HG03521 (cell line): ENCODE measurements at regions not wholly inside any gene's neighbourhood (a gene's known extent, or its start where the extent isn't known, plus 50 kb on each side); places are given as distances from the start of the nearest gene placed in this dataset.

ENCODE experiments used
- ATAC-seq: cut with Tn5 transposase; IDR thresholded peaks from one replicate; pipeline ENCODE4 v1.9.1; 2021; ENCODE audit warnings: mild to moderate bottlenecking, moderate library complexity; ENCODE audit not compliant: unreplicated experiment

DNA sequence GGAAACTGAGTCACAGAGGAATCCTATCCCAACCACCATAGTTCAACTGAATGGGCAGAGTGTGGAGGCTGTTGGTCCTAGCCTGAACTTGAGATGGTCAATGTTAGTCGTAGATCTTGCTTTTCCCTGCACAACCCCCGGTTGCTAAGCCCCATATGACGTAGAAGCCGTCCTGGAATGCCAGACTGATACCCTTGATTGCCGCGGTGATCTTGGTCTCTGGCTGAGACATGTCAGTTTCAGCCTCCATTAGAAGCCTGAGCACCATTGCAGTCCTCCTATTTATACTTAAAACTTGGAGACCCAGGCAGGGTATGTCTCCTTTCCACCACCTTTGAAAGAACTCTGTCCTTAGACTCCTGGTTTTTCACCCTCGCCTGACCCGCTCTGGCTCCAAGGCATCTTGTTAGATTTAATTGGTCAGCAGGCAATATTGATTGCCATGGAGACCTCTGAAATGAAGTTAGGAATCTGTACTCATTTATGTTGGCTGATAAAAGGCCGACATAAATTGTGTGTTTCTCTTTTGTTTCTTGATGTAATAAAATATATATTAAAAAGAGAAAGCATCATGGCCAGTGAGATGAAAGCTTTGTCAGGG, 53.4 kb downstream of the RPLP1 start:
- ATAC-seq = no peak

DNA sequence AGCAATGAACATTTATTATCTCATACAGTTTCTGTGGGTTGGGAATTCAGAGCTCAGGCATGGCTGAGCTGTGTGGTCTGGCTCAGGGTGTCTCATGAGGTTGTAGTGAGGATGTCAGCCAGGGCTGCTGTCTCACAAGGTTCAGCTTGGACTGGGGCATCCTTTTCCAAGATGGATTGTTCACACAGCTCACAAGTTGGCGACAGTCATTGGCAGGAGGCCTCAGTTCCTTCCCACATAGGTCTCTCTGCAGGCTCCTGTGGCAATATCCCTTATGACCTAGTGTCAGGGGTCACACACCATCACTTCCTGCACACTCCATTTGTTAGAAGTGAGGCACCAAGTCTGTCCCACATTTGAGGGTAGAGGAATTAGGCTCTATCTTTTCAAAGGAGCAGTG, 56.0 kb downstream of the RPLP1 start:
- ATAC-seq = no peak

DNA sequence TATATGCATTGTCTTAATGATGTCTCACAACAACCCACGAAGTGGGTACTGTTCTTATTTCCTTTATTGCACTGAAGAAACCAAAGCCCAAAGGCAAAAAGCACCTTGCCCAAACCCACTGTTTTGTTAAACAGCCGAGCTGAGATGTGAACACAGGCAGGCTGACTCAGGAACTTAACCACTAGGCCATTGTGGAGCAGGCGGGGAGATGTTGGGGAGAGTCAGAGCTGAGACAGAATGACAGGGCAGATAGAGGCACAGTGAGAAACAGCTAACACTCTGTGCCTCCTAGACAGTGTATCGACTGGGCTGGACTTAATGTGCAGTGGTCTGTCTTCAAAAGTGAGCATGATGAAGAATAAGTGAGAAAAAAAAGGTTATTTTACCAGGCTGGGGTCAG, 56.5 kb downstream of the RPLP1 start:
- no peak for ATAC-seq

GRCh38 chr15:69510556-69510955, 57.9 kb downstream of the RPLP1 start:
- no peak for ATAC-seq

GRCh38 chr15:69511015-69511414, 58.4 kb downstream of the RPLP1 start:
- no peak for ATAC-seq

DNA sequence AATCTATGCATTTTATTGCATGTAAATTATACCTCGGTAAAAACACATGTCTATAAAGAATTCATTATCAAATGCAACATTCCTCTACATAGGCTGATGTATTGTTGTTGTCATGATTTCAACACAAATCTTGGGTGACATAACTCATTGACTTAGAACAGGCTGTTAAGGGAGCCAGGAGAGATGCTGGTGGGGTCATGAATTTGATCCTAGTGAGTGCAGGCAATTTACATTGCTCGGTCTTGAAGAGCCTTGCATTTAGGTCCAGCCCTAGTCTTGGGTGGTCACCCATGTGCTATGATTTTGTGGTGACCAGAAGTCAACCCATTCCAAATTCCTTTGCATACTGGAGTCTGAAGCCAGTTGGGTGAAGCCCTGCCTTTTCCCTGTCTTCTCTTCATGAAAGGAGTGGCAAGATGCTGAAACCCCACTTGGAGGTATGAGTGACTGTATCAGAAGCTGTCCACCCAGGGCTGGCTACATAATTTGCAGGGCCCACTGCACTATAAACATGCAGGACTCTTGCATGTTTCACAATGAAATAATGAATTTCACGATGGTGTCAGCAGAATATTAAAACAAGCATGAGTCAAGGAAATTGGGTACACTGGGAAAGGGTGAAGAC, 59.2 kb downstream of the RPLP1 start:
- no peak for ATAC-seq

GRCh38 chr15:69513450-69513960, 60.9 kb downstream of the RPLP1 start:
- no peak for ATAC-seq

DNA sequence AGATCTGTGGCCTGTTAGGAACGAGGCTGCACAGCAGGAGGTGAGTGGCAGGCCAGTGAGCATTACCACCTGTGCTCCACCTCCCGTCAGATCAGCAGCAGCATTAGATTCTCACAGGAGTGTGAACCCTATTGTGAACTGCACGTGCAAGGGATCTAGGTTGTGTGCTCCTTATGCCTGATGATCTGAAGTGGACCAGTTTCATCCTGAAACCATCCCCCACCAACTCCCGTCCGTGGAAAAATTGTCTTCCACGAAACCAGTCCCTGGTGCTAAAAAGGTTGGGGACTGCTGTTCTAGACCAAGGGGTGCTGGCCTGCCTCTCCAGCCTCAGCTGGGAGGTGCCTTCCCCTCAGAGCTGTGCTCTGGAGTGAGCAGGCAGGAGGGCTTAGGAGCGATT, 61.4 kb downstream of the RPLP1 start:
- ATAC-seq = no peak

DNA sequence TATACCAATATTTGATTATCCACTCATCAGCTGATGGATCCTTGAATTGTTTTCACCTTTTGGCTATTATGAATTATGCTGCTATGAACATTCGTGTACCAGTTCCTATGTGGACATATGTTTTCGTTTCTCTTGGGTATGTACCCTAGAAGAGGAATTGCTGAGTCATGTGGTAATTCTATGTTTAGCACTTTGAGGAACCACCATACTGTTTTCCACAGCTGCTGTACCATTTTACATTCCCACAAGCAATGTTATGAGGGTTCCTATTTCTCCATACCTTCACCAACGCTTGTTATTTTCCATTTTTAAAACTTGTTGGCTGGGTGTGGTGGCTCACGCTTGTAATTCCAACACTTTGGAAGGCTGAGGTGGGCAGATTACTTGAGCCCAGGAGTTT, 62.9 kb downstream of the RPLP1 start:
- ATAC-seq = no peak

DNA sequence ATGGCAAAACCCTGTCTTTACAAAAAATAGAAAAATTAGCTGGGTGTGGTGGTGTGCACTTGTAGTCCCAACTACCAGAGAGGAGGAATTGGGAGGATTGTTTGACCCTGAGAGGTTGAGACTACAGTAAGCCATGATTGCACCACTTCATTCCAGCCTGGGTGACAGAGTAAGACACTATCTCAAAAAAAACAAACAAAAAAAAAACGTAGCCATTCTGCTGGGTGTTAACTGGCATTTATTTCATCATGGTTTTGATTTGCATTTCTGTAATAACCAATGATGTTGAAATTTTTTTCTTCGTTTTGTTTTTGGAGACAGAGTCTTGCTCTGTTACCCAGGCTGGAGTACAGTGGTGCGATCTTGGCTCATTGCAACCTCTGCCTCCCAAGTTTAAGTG, 63.3 kb downstream of the RPLP1 start:
- ATAC-seq = no peak

GRCh38 chr15:69517052-69517451, 64.4 kb downstream of the RPLP1 start:
- ATAC-seq = no peak

DNA sequence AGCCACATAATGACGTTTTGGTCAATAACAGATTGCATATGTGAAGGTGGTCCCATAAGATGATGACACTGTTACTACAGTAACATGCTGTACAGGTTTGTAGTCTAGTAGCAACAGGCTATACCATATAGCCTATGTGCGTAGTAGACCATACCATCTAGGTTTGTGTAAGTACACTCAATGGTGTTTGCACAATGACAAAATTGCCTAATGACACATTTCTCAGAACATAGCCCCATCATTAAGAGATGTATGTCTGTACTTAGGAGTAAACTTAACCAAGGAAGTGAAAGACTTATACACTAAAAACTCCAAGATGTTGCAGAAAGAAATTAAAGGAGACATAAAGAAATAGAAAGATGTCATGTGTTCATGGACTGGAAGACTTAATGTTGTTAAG, 66.2 kb downstream of the RPLP1 start:
- no peak for ATAC-seq

GRCh38 chr15:69520067-69520466, 67.4 kb downstream of the RPLP1 start:
- ATAC-seq = no peak

DNA sequence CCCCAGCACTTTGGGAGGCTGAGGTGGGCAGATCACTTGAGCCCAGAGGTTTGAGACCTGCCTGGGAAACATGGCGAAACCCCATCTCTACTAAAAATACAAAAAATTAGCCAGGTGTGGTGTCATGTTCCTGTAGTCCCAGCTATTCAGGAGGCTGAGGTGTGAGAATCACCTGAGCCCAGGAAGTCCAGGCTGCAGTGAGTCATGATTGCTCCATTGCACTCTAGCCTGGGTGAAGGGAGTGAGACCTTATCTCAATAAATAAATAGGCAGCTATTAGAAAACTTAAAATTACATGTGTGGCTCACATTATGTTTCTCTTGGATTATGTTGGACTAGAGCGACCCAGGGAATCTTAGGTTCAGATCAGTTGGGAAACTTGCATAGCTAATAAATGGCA, 69.7 kb downstream of the RPLP1 start:
- no peak for ATAC-seq

GRCh38 chr15:69523010-69524001, 70.7 kb downstream of the RPLP1 start:
- no peak for ATAC-seq

DNA sequence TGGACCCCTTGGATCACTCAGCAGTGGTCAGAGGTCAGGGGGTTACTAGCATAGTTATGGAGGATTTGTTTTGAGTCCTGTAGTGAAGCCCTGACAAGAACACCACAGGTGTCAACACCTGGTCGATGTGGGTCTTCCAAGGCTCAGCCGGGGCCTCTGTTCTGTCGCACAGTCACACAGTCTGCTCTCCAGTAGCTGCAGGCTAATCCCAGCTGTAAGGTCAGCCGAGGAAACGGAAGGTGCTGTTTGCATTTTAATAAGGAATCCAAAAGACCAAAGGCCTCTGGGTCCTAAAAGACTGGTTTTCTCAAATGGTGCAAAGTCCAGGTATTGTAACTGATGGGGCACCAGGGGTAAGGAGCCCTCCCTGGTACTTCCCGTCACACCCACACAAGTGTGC, 71.7 kb downstream of the RPLP1 start:
- no peak for ATAC-seq

GRCh38 chr15:69524814-69525213, 72.2 kb downstream of the RPLP1 start:
- no peak for ATAC-seq

- no peak for ATAC-seq
These were observed 72.9 kb downstream of the RPLP1 start for GRCh38 chr15:69525543-69525942.

DNA sequence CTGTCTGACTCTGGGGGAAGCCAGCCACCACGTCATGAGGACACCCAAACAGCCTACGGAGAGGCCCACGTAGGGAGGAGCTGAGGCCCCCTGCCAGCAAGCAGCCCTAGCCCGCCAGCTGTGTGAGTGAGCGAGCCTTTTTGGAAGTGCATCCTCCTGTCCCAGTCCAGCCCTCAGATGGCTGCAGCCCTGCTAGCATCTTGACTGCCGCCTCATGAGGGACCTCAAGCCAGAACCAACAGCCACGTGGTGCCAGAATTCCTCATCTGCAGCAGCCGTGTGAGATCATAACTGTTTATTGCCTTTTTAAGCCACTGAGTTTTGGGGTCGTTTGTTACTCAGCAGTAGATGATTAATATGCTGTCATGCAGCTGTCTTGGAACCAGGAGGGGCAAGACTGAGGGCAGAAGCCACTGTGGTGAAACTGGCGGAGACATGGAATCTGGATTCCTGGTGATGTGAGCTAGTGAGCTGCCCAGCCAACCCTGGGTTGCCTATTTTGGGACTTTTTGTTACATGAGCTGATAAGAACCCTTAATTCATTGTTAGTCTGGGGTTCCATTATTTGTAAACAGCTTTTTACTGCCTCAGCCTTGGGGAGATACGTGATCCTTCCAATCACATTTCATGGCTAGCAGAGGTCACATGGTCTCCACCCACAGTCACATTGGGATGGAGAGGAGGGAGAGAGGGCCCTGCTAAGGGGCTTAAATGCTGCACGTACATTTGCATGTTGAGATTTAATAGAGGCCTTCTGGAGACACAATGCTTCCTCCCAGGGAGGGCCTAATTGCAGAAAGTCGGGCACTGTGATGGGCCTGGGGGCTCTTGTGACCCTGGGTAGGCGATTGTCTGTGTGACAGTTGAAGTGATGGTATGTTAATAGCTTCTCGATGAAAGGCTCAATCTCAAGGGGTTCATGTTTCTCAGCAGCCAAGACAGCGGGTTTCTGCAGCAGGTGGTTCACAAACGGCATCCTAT, 73.8 kb downstream of the RPLP1 start:
- no peak for ATAC-seq

DNA sequence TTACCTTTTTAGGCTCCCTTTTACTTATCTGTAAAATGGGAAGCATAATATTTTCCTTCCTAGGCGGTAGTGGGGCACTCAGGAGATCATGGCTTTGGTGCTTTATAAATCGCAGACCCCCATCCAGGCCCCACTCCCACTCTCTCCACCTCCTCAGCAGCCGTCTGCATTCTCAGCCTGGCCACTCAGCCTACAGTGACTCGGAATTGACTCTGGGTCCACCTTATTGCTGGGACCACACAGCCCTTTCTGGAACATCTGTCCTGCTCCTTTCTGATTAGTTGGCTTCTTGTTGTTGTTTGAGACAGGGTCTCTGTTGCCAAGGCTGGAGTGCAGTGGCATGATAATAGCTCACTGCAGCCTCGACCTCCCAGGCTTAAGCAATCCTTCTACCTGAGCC, 76.5 kb downstream of the RPLP1 start:
- ATAC-seq = no peak
